ENCODE measurements at regions not wholly inside any gene's neighbourhood (a gene's known extent, or its start where the extent isn't known, plus 50 kb on each side); places are given as distances from the start of the nearest gene placed in this dataset.

GRCh38 chr6:134637282-134637681 lies 312.6 kb downstream of the ALDH8A1 start:
- Histone ChIP-seq H3K4me3 (replicated peaks in 1 of 3; ENCODE audit: insufficient read depth in 1 of 3, low read depth in 1 of 3, low read length in 3 of 3) (no peak overlapping the region), H4K20me1 (replicated peaks; ENCODE audit: control insufficient read depth, extremely low read depth, insufficient read depth, low read length) (no peaks in the 10 kb centered on the region), H3K9me1 (replicated peaks; ENCODE audit: control insufficient read depth, extremely low read depth, insufficient read depth, low read length) (no peaks in the 10 kb centered on the region), H3K27ac (ENCODE audit: insufficient read depth, low read depth, low read length) (no peak overlapping the region), H3K4me1 (ENCODE audit: control insufficient read depth, extremely low read depth, insufficient read depth, low read length) (no peaks in the 10 kb centered on the region), H3K9ac (replicated peaks; ENCODE audit: extremely low read depth, insufficient read depth, low read length) (no peak overlapping the region), H3K27me3 (ENCODE audit: control insufficient read depth in 2 of 2, insufficient read depth in 2 of 2, low read length in 2 of 2) (no peaks in the 10 kb centered on the region), H3K9me3 (replicated peaks; ENCODE audit: control insufficient read depth, insufficient read depth, low read length) (no peaks in the 10 kb centered on the region), H3K36me3 (ENCODE audit: control insufficient read depth in 2 of 2, extremely low read depth in 1 of 2, insufficient read depth in 2 of 2, low read length in 2 of 2) (no peaks in the 10 kb centered on the region), H3K79me2 (ENCODE audit: control insufficient read depth, insufficient read depth, low read length) (no peaks in the 10 kb centered on the region), H3K4me2 (ENCODE audit: insufficient read depth, low read length) (no peak overlapping the region), H2AFZ (ENCODE audit: low read depth, low read length) (no peak overlapping the region)
- no peak for DNase-seq (ENCODE audit: low read depth, low spot score)
- no peak for TF ChIP-seq MYC (IDR thresholded peaks at IDR 0.05; ENCODE audit: low read depth, low read length)
- no peak for TF ChIP-seq CTCF (IDR thresholded peaks at IDR 0.05; ENCODE audit: extremely low read depth in 1 of 2, insufficient read depth in 1 of 2, low read depth in 1 of 2, low read length in 2 of 2)
- TF ChIP-seq JUN (IDR thresholded peaks at IDR 0.05; ENCODE audit: borderline replicate concordance, insufficient read depth, insufficient read length, low read depth), result no peak
- TF ChIP-seq POLR2A (IDR thresholded peaks at IDR 0.05; ENCODE audit: low read depth, low read length), result no peak
- TF ChIP-seq EZH2 (IDR thresholded peaks at IDR 0.05; ENCODE audit: borderline replicate concordance, low read depth, low read length, severe bottlenecking), result no peak
- no peak for TF ChIP-seq MAX (IDR thresholded peaks at IDR 0.05; ENCODE audit: insufficient read depth, insufficient read length)
- TF ChIP-seq POLR2AphosphoS5 (IDR thresholded peaks at IDR 0.05; ENCODE audit: insufficient read depth, low read depth, low read length), result no peak
- no peak for TF ChIP-seq GATA2 (IDR thresholded peaks at IDR 0.05; ENCODE audit: insufficient read depth, insufficient read length, low read depth, low read length)
- TF ChIP-seq FOS (IDR thresholded peaks at IDR 0.05; ENCODE audit: borderline replicate concordance, insufficient read depth, low read length), result no peak
- intact Hi-C loops (cut with micrococcal nuclease), result no loop called here
- ChIA-PET CTCF (interaction anchor here (1.1 kb wide), 1 partner anchor 338 kb away, joined by 3 read pairs; no protein-coding TSS in a partner anchor), POLR2A (no interaction called here)
- dilution Hi-C loops (cut with MboI; ENCODE audit: extremely low pct_ligation_motif_present, low sequenced_read_pairs), result no loop called here
- no peak for FAIRE-seq
- no TSS peak for BruUV-seq (replicated peaks)

Data from endothelial cell of umbilical vein (primary cell).